HG02678 (cell line): ENCODE measurements at regions not wholly inside any gene's neighbourhood (a gene's known extent, or its start where the extent isn't known, plus 50 kb on each side); places are given as distances from the start of the nearest gene placed in this dataset.
"Not testable (repeated sequence)": the region's sequence is repeated elsewhere in the genome, so short reads cannot be mapped to it uniquely, and the experiment has no call there.

Experiments
- ATAC-seq: cut with Tn5 transposase; IDR thresholded peaks from one replicate; pipeline ENCODE4 v1.9.1; 2021; ENCODE audit warnings: mild to moderate bottlenecking, moderate library complexity; ENCODE audit not compliant: unreplicated experiment

GRCh38 chr16:31734265-31734664 lies 139.3 kb upstream of the ZNF267 start:
- no peak for ATAC-seq

- not testable (repeated sequence) for ATAC-seq
Measured at GRCh38 chr16:31745098-31745497, 128.5 kb upstream of the ZNF267 start.

GRCh38 chr16:31745900-31746299 lies 127.7 kb upstream of the ZNF267 start:
- no peak for ATAC-seq

- no peak for ATAC-seq
Measured at GRCh38 chr16:31754998-31755615, 118.5 kb upstream of the ZNF267 start.

- ATAC-seq, result no peak
Measured at GRCh38 chr16:31764103-31764502, 109.5 kb upstream of the ZNF267 start.

- no peak for ATAC-seq
Measured at GRCh38 chr16:31767267-31767666, 106.3 kb upstream of the ZNF267 start.

- no peak for ATAC-seq
Measured at GRCh38 chr16:31780342-31780741, 93.3 kb upstream of the ZNF267 start.

- no peak for ATAC-seq
Measured at GRCh38 chr16:31785126-31785525, 88.5 kb upstream of the ZNF267 start.

- no peak for ATAC-seq
Measured at GRCh38 chr16:31807086-31807485, 66.5 kb upstream of the ZNF267 start.

- ATAC-seq, result no peak
Measured at GRCh38 chr16:31810863-31811262, 62.7 kb upstream of the ZNF267 start.

GRCh38 chr16:31816141-31816540 lies 57.5 kb upstream of the ZNF267 start:
- ATAC-seq, result not testable (repeated sequence)

- no peak for ATAC-seq
Measured at GRCh38 chr16:31819386-31819785, 54.2 kb upstream of the ZNF267 start.

- ATAC-seq, result no peak
Measured at GRCh38 chr16:31819948-31820347, 53.7 kb upstream of the ZNF267 start.
